Thyroid gland (tissue), 4 donors: ENCODE measurements at regions not wholly inside any gene's neighbourhood (a gene's known extent, or its start where the extent isn't known, plus 50 kb on each side); places are given as distances from the start of the nearest gene placed in this dataset.

Source experiments
- DNase-seq, 2 donors: peaks; one replicate each; pipeline ENCODE4 v3.0.0-alpha.2; 2019
- H3K27ac ChIP-seq, 3 donors: fragments of 200-600 bp; sonication (generic); 1 replicate in 2 of 3; 2 replicates in 1 of 3; pipeline ENCODE4 v1.5.1; 2016 to 2019; ENCODE audit warnings: mild to moderate bottlenecking in 1 of 3, moderate library complexity in 1 of 3
- H3K27me3 ChIP-seq: fragments of 200-600 bp; sonication (generic); one replicate; pipeline ENCODE4 v1.5.1; 2019
- H3K36me3 ChIP-seq, 2 donors: fragments of 200-600 bp; sonication (generic); one replicate each; pipeline ENCODE4 v1.5.1; 2016 to 2019
- H3K4me1 ChIP-seq, 2 donors: fragments of 200-600 bp; sonication (generic); one replicate each; pipeline ENCODE4 v1.5.1; 2017 to 2019
- H3K4me3 ChIP-seq, 3 donors: fragments of 200-600 bp; sonication (generic); replicated peaks in 1 of 3; 1 replicate in 2 of 3; 2 replicates in 1 of 3; pipeline ENCODE4 v1.5.1; 2016; ENCODE audit warnings: mild to moderate bottlenecking in 1 of 3
- H3K9me3 ChIP-seq: fragments of 200-600 bp; sonication (generic); one replicate; pipeline ENCODE4 v1.5.1; 2017
- POLR2A ChIP-seq, 2 donors: fragments of 450-650 bp; IDR thresholded peaks; one replicate each; pipeline ENCODE4 v1.6.1; 2017; ENCODE audit warnings: antibody characterized with exemption in 2 of 2, mild to moderate bottlenecking in 2 of 2, moderate library complexity in 1 of 2
- WGBS, 2 donors: methylation state at CpG; one replicate each; pipeline ENCODE4 v1.1.5; 2017; 5-methylcytosine and 5-hydroxymethylcytosine counted together
- intact Hi-C: fragments of 100-400 bp; cut with DNase I; formaldehyde crosslinking; loops from one replicate; pipeline ENCODE4 v1.15.1; 2023
- TF ChIP-seq, protein P1 (sequence below), 6 experiments: fragments of 200-600 bp in 3 of 6; fragments of 450-650 bp in 3 of 6; sonication (generic) in 3 of 6; IDR thresholded peaks; one replicate each; pipeline ENCODE4 v1.5.1; 2016 to 2019; ENCODE audit warnings: antibody characterized with exemption in 6 of 6, mild to moderate bottlenecking in 2 of 6, inconsistent platforms in 1 of 6, moderate library complexity in 1 of 6

DNA sequence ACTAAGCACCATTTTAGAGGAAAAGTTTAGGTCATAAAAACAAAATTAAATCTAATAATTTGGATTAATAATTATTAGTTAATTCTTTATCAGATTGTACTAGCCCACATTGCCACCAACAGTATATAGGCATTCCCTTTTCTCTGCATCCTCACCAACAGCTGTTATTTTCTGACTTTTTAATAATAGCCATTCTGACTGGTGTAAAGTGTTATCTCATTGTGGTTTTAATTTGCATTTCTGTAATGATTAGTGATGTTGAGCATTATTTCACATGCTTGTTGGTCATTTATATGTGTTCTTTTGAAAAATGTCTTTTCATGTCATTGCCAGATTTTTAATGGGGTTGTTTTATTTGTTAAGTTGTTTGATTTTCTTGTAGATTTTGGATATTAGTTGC, 319.1 kb upstream of the SYNCRIP start:
- no peak for DNase-seq
- H3K9me3 ChIP-seq, result no peaks in the 10 kb centered on the region
- H3K36me3 ChIP-seq, result no peaks in the 10 kb centered on the region
- TF ChIP-seq POLR2A (IDR thresholded peaks at IDR 0.05), result no peak
- TF ChIP-seq, protein P1, sequence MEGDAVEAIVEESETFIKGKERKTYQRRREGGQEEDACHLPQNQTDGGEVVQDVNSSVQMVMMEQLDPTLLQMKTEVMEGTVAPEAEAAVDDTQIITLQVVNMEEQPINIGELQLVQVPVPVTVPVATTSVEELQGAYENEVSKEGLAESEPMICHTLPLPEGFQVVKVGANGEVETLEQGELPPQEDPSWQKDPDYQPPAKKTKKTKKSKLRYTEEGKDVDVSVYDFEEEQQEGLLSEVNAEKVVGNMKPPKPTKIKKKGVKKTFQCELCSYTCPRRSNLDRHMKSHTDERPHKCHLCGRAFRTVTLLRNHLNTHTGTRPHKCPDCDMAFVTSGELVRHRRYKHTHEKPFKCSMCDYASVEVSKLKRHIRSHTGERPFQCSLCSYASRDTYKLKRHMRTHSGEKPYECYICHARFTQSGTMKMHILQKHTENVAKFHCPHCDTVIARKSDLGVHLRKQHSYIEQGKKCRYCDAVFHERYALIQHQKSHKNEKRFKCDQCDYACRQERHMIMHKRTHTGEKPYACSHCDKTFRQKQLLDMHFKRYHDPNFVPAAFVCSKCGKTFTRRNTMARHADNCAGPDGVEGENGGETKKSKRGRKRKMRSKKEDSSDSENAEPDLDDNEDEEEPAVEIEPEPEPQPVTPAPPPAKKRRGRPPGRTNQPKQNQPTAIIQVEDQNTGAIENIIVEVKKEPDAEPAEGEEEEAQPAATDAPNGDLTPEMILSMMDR (IDR thresholded peaks at IDR 0.05), result no peak
- intact Hi-C loops, result no loop called here
- H3K4me1 ChIP-seq, result no peaks in the 10 kb centered on the region
- H3K27me3 ChIP-seq, result no peaks in the 10 kb centered on the region
- no peak overlapping the region for H3K4me3 ChIP-seq
- no peak overlapping the region for H3K27ac ChIP-seq

DNA sequence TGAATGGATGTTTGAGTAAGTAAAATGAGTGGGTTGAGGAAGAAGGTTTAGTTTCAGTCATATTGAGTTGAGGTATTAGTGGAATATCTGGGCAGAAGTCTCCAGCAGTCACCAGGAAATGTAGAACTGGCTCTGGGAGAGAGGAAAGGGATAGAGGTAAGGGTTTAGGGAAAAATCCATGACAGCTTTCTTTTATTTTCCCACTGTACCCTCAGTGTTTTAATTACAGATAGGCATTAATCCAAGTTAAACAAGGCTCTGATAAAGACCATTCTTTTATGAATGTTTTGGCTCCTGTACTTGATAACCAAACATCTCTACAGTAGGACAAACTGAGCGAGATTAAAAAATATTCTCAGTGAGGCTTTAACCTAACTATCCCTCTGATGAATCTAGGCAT, 318.4 kb upstream of the SYNCRIP start:
- DNase-seq, result no peak
- H3K4me3 ChIP-seq, result no peak overlapping the region
- intact Hi-C loops, result no loop called here
- 86 to 89% methylated on average over 1 of the region's 1 CpG for WGBS, 2 donors
- H3K4me1 ChIP-seq, result no peaks in the 10 kb centered on the region
- no peaks in the 10 kb centered on the region for H3K36me3 ChIP-seq
- H3K27ac ChIP-seq, result no peak overlapping the region
- no peaks in the 10 kb centered on the region for H3K9me3 ChIP-seq
- no peaks in the 10 kb centered on the region for H3K27me3 ChIP-seq
- TF ChIP-seq POLR2A (IDR thresholded peaks at IDR 0.05), result no peak
- TF ChIP-seq, protein P1 (IDR thresholded peaks at IDR 0.05), result no peak

DNA sequence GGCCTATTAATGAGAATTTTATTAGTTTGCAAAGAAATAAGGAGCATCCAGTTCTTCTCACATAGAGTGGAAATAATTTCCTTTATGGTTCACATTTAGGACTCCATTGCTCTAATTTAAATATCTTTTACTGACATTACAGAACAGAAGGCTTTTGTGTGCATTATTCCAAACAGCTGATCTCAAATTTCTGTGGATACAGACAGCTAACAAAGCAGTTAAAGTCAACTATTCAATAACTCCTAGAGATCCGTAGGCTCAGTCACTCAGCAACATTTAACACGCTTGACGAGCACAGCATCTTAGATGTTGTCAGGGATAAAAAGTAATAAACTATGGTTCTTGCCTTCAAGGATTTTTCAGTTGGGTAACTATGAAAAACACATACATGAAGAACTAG, 305.8 kb upstream of the SYNCRIP start:
- Histone ChIP-seq H3K9me3 (no peaks in the 10 kb centered on the region), H3K27me3 (no peaks in the 10 kb centered on the region), H3K36me3 (no peaks in the 10 kb centered on the region), H3K4me1 (no peaks in the 10 kb centered on the region), H3K27ac (no peak overlapping the region), H3K4me3 (no peak overlapping the region)
- 36 to 43% methylated on average over 3 of the region's 3 CpGs for WGBS, 2 donors
- TF ChIP-seq, protein P1 (IDR thresholded peaks at IDR 0.05), result no peak
- TF ChIP-seq POLR2A (IDR thresholded peaks at IDR 0.05), result no peak
- intact Hi-C loops, result no loop called here
- no peak for DNase-seq

DNA sequence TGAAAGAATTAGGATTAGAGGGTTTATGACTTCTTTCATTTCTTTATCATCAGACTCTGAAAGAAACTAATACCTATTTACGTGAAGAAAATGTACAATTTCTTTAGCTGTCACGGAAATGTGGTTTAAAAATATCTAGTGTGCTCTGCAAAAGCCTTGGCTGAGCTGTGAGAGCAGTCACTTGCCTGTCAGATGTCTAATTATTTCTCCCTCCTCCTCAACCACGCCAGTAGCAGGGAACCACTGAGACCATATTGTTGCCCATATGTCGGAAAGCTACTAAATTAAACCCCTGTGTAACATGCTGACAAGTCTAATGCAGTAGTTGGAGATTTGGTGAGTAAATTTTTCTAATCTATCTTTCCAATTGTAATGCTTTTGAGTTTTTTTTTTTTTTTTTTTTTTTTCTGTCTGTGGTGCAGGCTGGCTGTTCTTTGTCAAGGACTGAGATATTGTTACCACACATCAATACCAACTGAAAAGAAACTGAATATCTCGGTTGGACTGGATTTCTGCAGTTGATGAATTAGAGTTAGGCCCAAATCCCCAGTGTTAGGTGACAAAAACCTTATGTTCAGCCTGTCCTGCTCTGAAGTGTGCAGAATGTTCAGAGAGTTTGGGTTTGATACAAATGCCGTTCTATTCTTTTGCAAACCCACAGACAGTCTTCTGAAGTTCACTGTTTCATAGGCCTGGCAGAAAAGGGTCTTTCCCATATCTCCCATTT, 302.9 kb upstream of the SYNCRIP start:
- Histone ChIP-seq H3K27me3 (no peaks in the 10 kb centered on the region), H3K4me3 (no peak overlapping the region), H3K27ac (no peak overlapping the region), H3K4me1 (no peaks in the 10 kb centered on the region), H3K9me3 (no peaks in the 10 kb centered on the region), H3K36me3 (no peaks in the 10 kb centered on the region)
- 75 to 77% methylated on average over 6 of the region's 6 CpGs for WGBS, 2 donors
- intact Hi-C loops, result no loop called here
- DNase-seq, result no peak
- TF ChIP-seq, protein P1 (IDR thresholded peaks at IDR 0.05), result no peak
- TF ChIP-seq POLR2A (IDR thresholded peaks at IDR 0.05), result no peak

DNA sequence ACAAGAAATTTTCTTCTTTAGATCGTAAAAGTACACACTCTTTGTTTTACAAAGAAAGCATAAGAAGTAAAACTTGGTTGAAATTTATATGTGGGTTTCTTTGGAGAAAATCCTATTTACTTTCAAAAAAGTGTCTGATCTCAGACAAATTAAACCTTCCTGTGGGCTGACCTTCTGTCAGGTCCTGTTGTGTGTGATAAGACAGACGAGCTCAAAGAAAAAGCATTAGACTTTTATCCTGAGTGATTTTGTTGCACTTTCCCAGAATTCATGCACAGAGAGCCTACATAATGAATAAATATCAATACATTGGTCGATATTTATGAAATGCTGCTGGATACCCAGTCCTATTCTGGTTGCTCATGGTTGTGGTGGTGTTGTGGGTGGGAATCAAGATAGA, 302.1 kb upstream of the SYNCRIP start:
- DNase-seq, result no peak
- intact Hi-C loops, result no loop called here
- TF ChIP-seq, protein P1 (IDR thresholded peaks at IDR 0.05), result no peak
- TF ChIP-seq POLR2A (IDR thresholded peaks at IDR 0.05), result no peak
- Histone ChIP-seq H3K9me3 (no peaks in the 10 kb centered on the region), H3K27ac (no peak overlapping the region), H3K4me1 (no peaks in the 10 kb centered on the region), H3K36me3 (no peaks in the 10 kb centered on the region), H3K4me3 (no peak overlapping the region), H3K27me3 (no peaks in the 10 kb centered on the region)
- 87 to 89% methylated on average over 3 of the region's 3 CpGs for WGBS, 2 donors
